Ovary (tissue), 3 donors: ENCODE measurements at regions not wholly inside any gene's neighbourhood (a gene's known extent, or its start where the extent isn't known, plus 50 kb on each side); places are given as distances from the start of the nearest gene placed in this dataset.

Experiments used
- CTCF ChIP-seq, 3 donors: fragments of 450-650 bp in 2 of 3; fragments of 200-600 bp in 1 of 3; IDR thresholded peaks; one replicate each; pipeline versions ENCODE4 v1.5.1 to v1.8.0; 2016 to 2022; ENCODE audit warnings: antibody characterized with exemption in 3 of 3, mild to moderate bottlenecking in 1 of 3
- EP300 ChIP-seq: sonication (generic); formaldehyde crosslinking; IDR thresholded peaks from one replicate; pipeline ENCODE4 v1.6.1; 2017; ENCODE audit warnings: antibody characterized with exemption
- POLR2A ChIP-seq: fragments of 450-650 bp; IDR thresholded peaks from one replicate; pipeline ENCODE4 v1.6.1; 2017; ENCODE audit warnings: antibody characterized with exemption, mild to moderate bottlenecking, moderate library complexity
- donor health status: DM: no; HTN: no; CAD: no.

- TF ChIP-seq CTCF (IDR thresholded peaks at IDR 0.05), result no peak
- TF ChIP-seq POLR2A, result no peak
- no peak for TF ChIP-seq EP300
Measured at GRCh38 chr6:139632840-139633239, 258.4 kb upstream of the CITED2 start.
